DND-41 (cell line): ENCODE measurements at regions not wholly inside any gene's neighbourhood (a gene's known extent, or its start where the extent isn't known, plus 50 kb on each side); places are given as distances from the start of the nearest gene placed in this dataset.

Experiments used
- ATAC-seq: fragments of 200-7000 bp; cut with Tn5 transposase; 3 replicates; pipeline ENCODE4 v1.9.1; 2021; ENCODE audit warnings: low read depth; ENCODE audit not compliant: insufficient read depth
- DNase-seq: peaks from one replicate; pipeline ENCODE4 v3.0.0-alpha.2; 2020
- H2AFZ ChIP-seq: 2 replicates; pipeline ENCODE4 v1.6.0; 2012; ENCODE audit warnings: low read depth, low read length
- H3K27ac ChIP-seq: 2 replicates; pipeline ENCODE4 v1.5.1; 2012; ENCODE audit warnings: low read length, inconsistent platforms
- H3K27me3 ChIP-seq: fragments of 200-600 bp; sonication (generic); 2 replicates; pipeline ENCODE4 v1.6.0; 2012; ENCODE audit warnings: low read length, mild to moderate bottlenecking, inconsistent platforms; ENCODE audit not compliant: insufficient read depth, poor library complexity
- H3K36me3 ChIP-seq: 2 replicates; pipeline ENCODE4 v1.5.1; 2012; ENCODE audit warnings: low read length, inconsistent platforms; ENCODE audit not compliant: insufficient read depth
- H3K4me1 ChIP-seq: 2 replicates; pipeline ENCODE4 v1.5.1; 2012; ENCODE audit warnings: mild to moderate bottlenecking, low read length; ENCODE audit not compliant: insufficient read depth
- H3K4me2 ChIP-seq: 2 replicates; pipeline ENCODE4 v1.6.0; 2012; ENCODE audit warnings: mild to moderate bottlenecking, moderate library complexity, low read length, inconsistent platforms; ENCODE audit not compliant: insufficient read depth
- H3K4me3 ChIP-seq, 2 experiments: fragments of 200-600 bp in 1 of 2; shearing (Covaris generic) in 1 of 2; 2 replicates each; pipeline ENCODE4 v1.5.1; 2012 to 2016; ENCODE audit warnings: inconsistent platforms in 2 of 2, low read length in 2 of 2, mild to moderate bottlenecking in 2 of 2, low read depth in 1 of 2, moderate library complexity in 1 of 2
- H3K79me2 ChIP-seq: 2 replicates; pipeline ENCODE4 v1.6.0; 2012; ENCODE audit warnings: low read length, inconsistent platforms; ENCODE audit not compliant: insufficient read depth
- H3K9ac ChIP-seq: 2 replicates; pipeline ENCODE4 v1.6.0; 2012; ENCODE audit warnings: low read depth, mild to moderate bottlenecking, inconsistent platforms, low read length, moderate library complexity
- H3K9me3 ChIP-seq: 2 replicates; pipeline ENCODE4 v1.5.1; 2012; ENCODE audit warnings: low read length, moderate library complexity, mild to moderate bottlenecking, inconsistent platforms; ENCODE audit not compliant: insufficient read depth, severe bottlenecking
- H4K20me1 ChIP-seq: 2 replicates; pipeline ENCODE4 v1.6.0; 2012; ENCODE audit warnings: low read length; ENCODE audit not compliant: insufficient read depth
- CTCF ChIP-seq: IDR thresholded peaks from 2 replicates; pipeline ENCODE4 v1.5.1; 2012; ENCODE audit warnings: borderline replicate concordance, low read length, moderate library complexity, mild to moderate bottlenecking; ENCODE audit not compliant: poor library complexity, severe bottlenecking; ENCODE audit errors: extremely low read depth
- EZH2 ChIP-seq: IDR thresholded peaks from 3 replicates; pipeline ENCODE4 v1.6.1; 2012; ENCODE audit warnings: borderline replicate concordance, low read depth, mild to moderate bottlenecking, moderate library complexity, low read length, inconsistent platforms; ENCODE audit not compliant: severe bottlenecking

GRCh38 chr20:40422656-40423055, 266.4 kb downstream of the MAFB start:
- no peaks in the 10 kb centered on the region for H3K36me3 ChIP-seq
- H3K27me3 ChIP-seq = peaks cover 6% of the 10 kb centered on the region
- no peak for DNase-seq
- H3K9me3 ChIP-seq = no peaks in the 10 kb centered on the region
- H3K4me1 ChIP-seq = no peaks in the 10 kb centered on the region
- no peak overlapping the region for H3K27ac ChIP-seq
- TF ChIP-seq EZH2 (no peak), CTCF (no peak)
- no peak for ATAC-seq
- no peaks in the 10 kb centered on the region for H3K79me2 ChIP-seq
- no peak overlapping the region for H3K4me2 ChIP-seq
- H2AFZ ChIP-seq = no peak overlapping the region
- no peak overlapping the region for H3K9ac ChIP-seq
- H3K4me3 ChIP-seq = no peak overlapping the region
- no peaks in the 10 kb centered on the region for H4K20me1 ChIP-seq

GRCh38 chr20:40416274-40416673, 272.8 kb downstream of the MAFB start:
- no peaks in the 10 kb centered on the region for H3K27me3 ChIP-seq
- H3K4me3 ChIP-seq = no peak overlapping the region
- no peaks in the 10 kb centered on the region for H3K9me3 ChIP-seq
- no peak overlapping the region for H3K4me2 ChIP-seq
- TF ChIP-seq CTCF (no peak), EZH2 (no peak)
- DNase-seq (no peak), ATAC-seq (no peak)
- no peak overlapping the region for H2AFZ ChIP-seq
- no peaks in the 10 kb centered on the region for H3K4me1 ChIP-seq
- no peak overlapping the region for H3K27ac ChIP-seq
- H3K9ac ChIP-seq = no peak overlapping the region
- no peaks in the 10 kb centered on the region for H3K79me2 ChIP-seq
- no peaks in the 10 kb centered on the region for H3K36me3 ChIP-seq
- H4K20me1 ChIP-seq = no peaks in the 10 kb centered on the region

GRCh38 chr20:40414843-40415615, 274.0 kb downstream of the MAFB start:
- Histone ChIP-seq H3K79me2 (no peaks in the 10 kb centered on the region), H2AFZ (no peak overlapping the region), H3K9ac (no peak overlapping the region), H3K36me3 (no peaks in the 10 kb centered on the region), H3K4me2 (no peak overlapping the region), H3K4me3 (no peak overlapping the region), H3K9me3 (no peaks in the 10 kb centered on the region), H3K4me1 (no peaks in the 10 kb centered on the region), H3K27me3 (no peaks in the 10 kb centered on the region), H3K27ac (no peak overlapping the region), H4K20me1 (no peaks in the 10 kb centered on the region)
- TF ChIP-seq CTCF (no peak), EZH2 (no peak)
- no peak for DNase-seq
- ATAC-seq = no peak
